K562 (cell line): ENCODE measurements at regions not wholly inside any gene's neighbourhood (a gene's known extent, or its start where the extent isn't known, plus 50 kb on each side); places are given as distances from the start of the nearest gene placed in this dataset.

Experiments used
- ATAC-seq: fragments of 200-7000 bp; cut with Tn5 transposase; 3 replicates; pipeline ENCODE4 v1.9.1; 2020; ENCODE audit warnings: moderate library complexity
- BruUV-seq: library from RNA; stranded (reverse); fragments of 400-500 nt; replicated peaks from 2 replicates; lab custom pipeline; 2021; lab: Mats Ljungman, UMichigan
- CTCF ChIA-PET: fragments of 300-600 bp; formaldehyde crosslinking; extraction: SDS; loops from one replicate; lab custom pipeline; 2021; ENCODE audit warnings: low intra/inter-chr PET ratio; lab: Yijun Ruan, JAX
- POLR2A ChIA-PET: fragments of 300-600, 350-650 bp; sonication (Branson Sonifier 250); formaldehyde crosslinking; extraction: SDS; loops from one replicate; lab custom pipeline; 2021; ENCODE audit warnings: antibody characterized with exemption, inconsistent platforms; lab: Yijun Ruan, JAX
- DNase-seq, 4 experiments: peaks; one replicate each; pipeline versions ENCODE4 v3.0.0 to v3.0.0-alpha.2; 2011 to 2018; ENCODE audit warnings: low spot score in 3 of 4, mixed read lengths in 3 of 4; ENCODE audit errors: extremely low read depth in 1 of 4
- FAIRE-seq: peaks from 2 replicates; lab custom pipeline; 2011; peaks lifted over from hg19 to GRCh38; lab: Jason Lieb, UNC
- H2AFZ ChIP-seq: 2 replicates; pipeline ENCODE4 v1.6.0; 2011; ENCODE audit warnings: low read depth, low read length, control low read depth, inconsistent platforms
- H3K27ac ChIP-seq: fragments of 200-600 bp; 3 replicates; pipeline ENCODE4 v1.8.0; 2011; ENCODE audit warnings: low read depth, mild to moderate bottlenecking, control low read depth, inconsistent platforms, low read length, moderate library complexity, mixed read lengths; ENCODE audit errors: extremely low read depth
- H3K27me3 ChIP-seq, 2 experiments: fragments of 300-600 bp in 1 of 2; 2 replicates in 1 of 2; 3 replicates in 1 of 2; pipeline versions ENCODE4 v1.6.0 to v1.8.0; 2011; ENCODE audit warnings: inconsistent platforms in 2 of 2, low read length in 2 of 2, mild to moderate bottlenecking in 1 of 2, mixed read lengths in 1 of 2, moderate library complexity in 1 of 2; ENCODE audit not compliant: control insufficient read depth in 2 of 2, insufficient read depth in 2 of 2
- H3K36me3 ChIP-seq: fragments of 300-600 bp; 3 replicates; pipeline ENCODE4 v1.8.0; 2011; ENCODE audit warnings: mild to moderate bottlenecking, low read length, inconsistent platforms; ENCODE audit not compliant: control insufficient read depth, insufficient read depth
- H3K4me1 ChIP-seq, 2 experiments: fragments of 200-600 bp in 1 of 2; replicated peaks in 1 of 2; 2 replicates in 1 of 2; 3 replicates in 1 of 2; pipeline versions ENCODE4 v1.5.1 to v1.8.0; 2011; ENCODE audit warnings: inconsistent platforms in 2 of 2, low read length in 2 of 2, mild to moderate bottlenecking in 1 of 2, mixed read lengths in 1 of 2, moderate library complexity in 1 of 2; ENCODE audit not compliant: control insufficient read depth in 2 of 2, insufficient read depth in 2 of 2
- H3K4me2 ChIP-seq: 2 replicates; pipeline ENCODE4 v1.6.1; 2011; ENCODE audit warnings: low read length, control low read depth, inconsistent platforms, mixed read lengths; ENCODE audit not compliant: insufficient read depth
- H3K4me3 ChIP-seq: fragments of 200-600 bp; sonication (generic), shearing (Covaris generic); 2 replicates; pipeline ENCODE4 v1.5.1; 2016; ENCODE audit warnings: control low read depth, inconsistent platforms
- H3K79me2 ChIP-seq: fragments of 200-600 bp; 3 replicates; pipeline ENCODE4 v1.8.0; 2011; ENCODE audit warnings: low read length, inconsistent platforms; ENCODE audit not compliant: control insufficient read depth, insufficient read depth
- H3K9ac ChIP-seq, 2 experiments: 2 replicates each; pipeline versions ENCODE4 v1.6.0 to v1.6.1; 2011; ENCODE audit warnings: low read depth in 2 of 2, low read length in 2 of 2, control low read depth in 1 of 2, inconsistent platforms in 1 of 2, mild to moderate bottlenecking in 1 of 2, mixed read lengths in 1 of 2; ENCODE audit not compliant: insufficient read depth in 1 of 2
- H3K9me1 ChIP-seq: one replicate; pipeline ENCODE4 v1.6.0; 2011; ENCODE audit warnings: inconsistent platforms, mild to moderate bottlenecking, low read length, moderate library complexity; ENCODE audit not compliant: control insufficient read depth, insufficient read depth
- H3K9me3 ChIP-seq: replicated peaks from 2 replicates; pipeline ENCODE4 v1.5.1; 2011; ENCODE audit warnings: low read depth, low read length, inconsistent platforms; ENCODE audit not compliant: control insufficient read depth, insufficient read depth
- H4K20me1 ChIP-seq: replicated peaks from 2 replicates; pipeline ENCODE4 v1.6.1; 2011; ENCODE audit warnings: low read length, inconsistent platforms, mixed read lengths; ENCODE audit not compliant: control insufficient read depth, insufficient read depth
- ELF2 ChIP-seq: fragments of 250-450 bp; sonication (Bioruptor Pico); IDR thresholded peaks from 2 replicates; pipeline ENCODE4 v1.5.0; 2021; ENCODE audit warnings: mild to moderate bottlenecking
- ETV5 ChIP-seq: sonication (generic); formaldehyde crosslinking; IDR thresholded peaks from 2 replicates; pipeline ENCODE4 v1.4.0; 2020; ENCODE audit warnings: low read depth, mild to moderate bottlenecking, missing genetic modification reagents
- EZH2 ChIP-seq: IDR thresholded peaks from 2 replicates; pipeline ENCODE4 v1.6.1; 2012; ENCODE audit warnings: low read depth, mild to moderate bottlenecking, inconsistent platforms, low read length, borderline replicate concordance
- FOXJ2 ChIP-seq: fragments of 200-800 bp; sonication (Bioruptor generic); IDR thresholded peaks from 2 replicates; pipeline ENCODE4 v1.6.1; 2016; ENCODE audit warnings: missing genetic modification characterization, missing compliant biosample characterization
- HCFC1 ChIP-seq: IDR thresholded peaks from 2 replicates; pipeline ENCODE4 v1.6.1; 2012; ENCODE audit warnings: low read depth, low read length, improper control_type of control experiment
- MAZ ChIP-seq, 2 experiments: fragments of 450-650 bp in 1 of 2; sonication (generic) in 1 of 2; formaldehyde crosslinking; IDR thresholded peaks in 1 of 2; conservative IDR thresholded peaks in 1 of 2; 2 replicates each; pipeline versions ENCODE4 v1.4.0 to v1.5.0; 2020; ENCODE audit warnings: mild to moderate bottlenecking in 1 of 2, missing genetic modification reagents in 1 of 2
- POLR2G ChIP-seq: fragments of 200-400 bp; formaldehyde crosslinking; IDR thresholded peaks from 2 replicates; pipeline ENCODE4 v1.6.1; 2017; ENCODE audit warnings: low read depth, mild to moderate bottlenecking, antibody characterized with exemption, low read length, moderate library complexity
- RAD21 ChIP-seq, 2 experiments: fragments of 250-450 bp in 1 of 2; fragments of 450-650 bp in 1 of 2; sonication (Bioruptor Pico) in 1 of 2; formaldehyde crosslinking in 1 of 2; IDR thresholded peaks in 1 of 2; conservative IDR thresholded peaks in 1 of 2; 2 replicates each; pipeline versions ENCODE4 v1.4.0 to v1.8.0; 2020 to 2022; ENCODE audit warnings: mild to moderate bottlenecking in 2 of 2, moderate library complexity in 1 of 2
- SAFB ChIP-seq: fragments of 200-400 bp; formaldehyde crosslinking; IDR thresholded peaks from 2 replicates; pipeline ENCODE4 v1.6.1; 2017; ENCODE audit warnings: low read depth, low read length, borderline replicate concordance
- SIN3B ChIP-seq: fragments of 450-650 bp; IDR thresholded peaks from 2 replicates; pipeline ENCODE4 v1.6.1; 2017; ENCODE audit warnings: low read depth, mild to moderate bottlenecking, moderate library complexity
- SP2 ChIP-seq: IDR thresholded peaks from 2 replicates; pipeline ENCODE4 v1.6.1; 2011; ENCODE audit warnings: mild to moderate bottlenecking, low read depth, low read length, moderate library complexity; ENCODE audit not compliant: poor library complexity, severe bottlenecking; ENCODE audit errors: extremely low read depth
- ZNF699 ChIP-seq: fragments of 250-450 bp; sonication (Bioruptor Pico); IDR thresholded peaks from 2 replicates; pipeline ENCODE4 v1.8.0; 2021; ENCODE audit warnings: mild to moderate bottlenecking, moderate library complexity; ENCODE audit not compliant: insufficient replicate concordance
- ZNF717 ChIP-seq: fragments of 250-450 bp; sonication (Bioruptor Pico); IDR thresholded peaks from 2 replicates; pipeline ENCODE4 v1.5.0; 2021
- WGBS: fragments of 100-300 bp; shearing (Covaris generic); methylation state at CpG from one replicate; pipeline ENCODE4 v1.1.6; 2016; ENCODE audit warnings: low coverage, mixed read lengths; ENCODE audit not compliant: insufficient coverage; ENCODE audit errors: missing lambda C conversion rate; 5-methylcytosine and 5-hydroxymethylcytosine counted together
- in situ Hi-C: fragments of 300-500 bp; cut with MboI; formaldehyde crosslinking; loops from 4 replicates; pipeline ENCODE4 v1.15.0; 2018; ENCODE audit warnings: inconsistent platforms, mixed read lengths
- intact Hi-C: fragments of 100-400 bp; cut with micrococcal nuclease; formaldehyde crosslinking; loops from 2 replicates; pipeline ENCODE4 v1.14.2; 2022
- TF ChIP-seq, protein P1 (sequence below): sonication (generic); formaldehyde crosslinking; IDR thresholded peaks from 2 replicates; pipeline ENCODE4 v1.8.1; 2023; ENCODE audit warnings: mild to moderate bottlenecking, missing genetic modification reagents, moderate library complexity
- TF ChIP-seq, protein P2 (sequence below): fragments of 450-650 bp; formaldehyde crosslinking; IDR thresholded peaks from 2 replicates; pipeline ENCODE4 v1.4.0; 2022; ENCODE audit warnings: mild to moderate bottlenecking, moderate library complexity
- TF ChIP-seq, protein P3 (sequence below): fragments of 250-450 bp; sonication (Bioruptor Pico); IDR thresholded peaks from 2 replicates; pipeline ENCODE4 v1.4.0; 2020
- TF ChIP-seq, protein P4 (sequence below): fragments of 250-450 bp; sonication (Bioruptor Pico); IDR thresholded peaks from 2 replicates; pipeline ENCODE4 v1.5.0; 2021
- TF ChIP-seq, protein P5 (sequence below): sonication (generic); formaldehyde crosslinking; IDR thresholded peaks from 2 replicates; pipeline ENCODE4 v1.8.0; 2022; ENCODE audit warnings: mild to moderate bottlenecking, missing genetic modification reagents

DNA sequence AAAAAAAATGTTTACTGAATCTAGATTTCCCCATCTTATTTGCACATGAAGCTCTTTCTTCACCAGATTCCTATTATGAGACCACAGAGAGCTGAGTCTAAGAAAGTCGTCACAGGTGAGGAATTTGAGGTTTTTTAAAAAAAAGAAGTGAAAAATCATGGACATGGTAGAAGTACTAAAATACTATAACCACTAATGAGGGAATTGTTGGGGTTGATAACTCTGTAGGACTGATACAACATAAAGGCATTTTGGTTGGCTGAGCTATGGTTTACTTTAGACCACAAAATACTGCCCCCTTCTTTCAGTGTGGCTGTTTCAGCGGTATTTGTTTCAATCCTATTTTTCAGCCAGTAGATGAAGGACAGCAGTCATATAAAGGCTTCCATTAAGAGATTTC, 1111.3 kb downstream of the TYW1 start:
- ChIA-PET POLR2A (no interaction called here), CTCF (no interaction called here)
- Histone ChIP-seq H3K4me2 (no peak overlapping the region), H3K36me3 (no peaks in the 10 kb centered on the region), H3K27ac (no peak overlapping the region), H3K9ac (no peak overlapping the region), H3K79me2 (no peaks in the 10 kb centered on the region), H3K27me3 (peaks cover 3 to 6% of the 10 kb centered on the region in 2 experiments; a peak in 2 of 5 replicates), H4K20me1 (no peaks in the 10 kb centered on the region), H3K9me3 (no peaks in the 10 kb centered on the region), H3K4me1 (no peaks in the 10 kb centered on the region), H3K4me3 (no peak overlapping the region), H2AFZ (no peak overlapping the region), H3K9me1 (no peaks in the 10 kb centered on the region)
- BruUV-seq: no TSS peak
- DNase-seq (no peak), ATAC-seq (no peak), FAIRE-seq (no peak)
- in situ Hi-C loops (no loop called here), intact Hi-C loops (no loop called here)
- WGBS: 0% methylated on average over 2 of the region's 2 CpGs
- TF ChIP-seq SIN3B (no peak), SP2 (no peak), EZH2 (no peak), FOXJ2 (tag) (no peak), MAZ (CRISPR knock-in tag; conservative IDR thresholded peaks at IDR 0.05 in 1 of 2, IDR thresholded peaks at IDR 0.05 in 1 of 2) (no peak), HCFC1 (no peak), SAFB (no peak), POLR2G (no peak), ELF2 (CRISPR knock-in tag) (no peak), ZNF717 (CRISPR knock-in tag) (no peak), ZNF699 (no peak), RAD21 (CRISPR knock-in tag; conservative IDR thresholded peaks at IDR 0.05 in 1 of 2, IDR thresholded peaks at IDR 0.05 in 1 of 2) (no peak), ETV5 (no peak)
- TF ChIP-seq, protein P1, sequence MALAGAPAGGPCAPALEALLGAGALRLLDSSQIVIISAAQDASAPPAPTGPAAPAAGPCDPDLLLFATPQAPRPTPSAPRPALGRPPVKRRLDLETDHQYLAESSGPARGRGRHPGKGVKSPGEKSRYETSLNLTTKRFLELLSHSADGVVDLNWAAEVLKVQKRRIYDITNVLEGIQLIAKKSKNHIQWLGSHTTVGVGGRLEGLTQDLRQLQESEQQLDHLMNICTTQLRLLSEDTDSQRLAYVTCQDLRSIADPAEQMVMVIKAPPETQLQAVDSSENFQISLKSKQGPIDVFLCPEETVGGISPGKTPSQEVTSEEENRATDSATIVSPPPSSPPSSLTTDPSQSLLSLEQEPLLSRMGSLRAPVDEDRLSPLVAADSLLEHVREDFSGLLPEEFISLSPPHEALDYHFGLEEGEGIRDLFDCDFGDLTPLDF (CRISPR knock-in tag): no peak
- TF ChIP-seq, protein P2, sequence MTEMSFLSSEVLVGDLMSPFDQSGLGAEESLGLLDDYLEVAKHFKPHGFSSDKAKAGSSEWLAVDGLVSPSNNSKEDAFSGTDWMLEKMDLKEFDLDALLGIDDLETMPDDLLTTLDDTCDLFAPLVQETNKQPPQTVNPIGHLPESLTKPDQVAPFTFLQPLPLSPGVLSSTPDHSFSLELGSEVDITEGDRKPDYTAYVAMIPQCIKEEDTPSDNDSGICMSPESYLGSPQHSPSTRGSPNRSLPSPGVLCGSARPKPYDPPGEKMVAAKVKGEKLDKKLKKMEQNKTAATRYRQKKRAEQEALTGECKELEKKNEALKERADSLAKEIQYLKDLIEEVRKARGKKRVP (CRISPR knock-in tag): no peak
- TF ChIP-seq, protein P3, sequence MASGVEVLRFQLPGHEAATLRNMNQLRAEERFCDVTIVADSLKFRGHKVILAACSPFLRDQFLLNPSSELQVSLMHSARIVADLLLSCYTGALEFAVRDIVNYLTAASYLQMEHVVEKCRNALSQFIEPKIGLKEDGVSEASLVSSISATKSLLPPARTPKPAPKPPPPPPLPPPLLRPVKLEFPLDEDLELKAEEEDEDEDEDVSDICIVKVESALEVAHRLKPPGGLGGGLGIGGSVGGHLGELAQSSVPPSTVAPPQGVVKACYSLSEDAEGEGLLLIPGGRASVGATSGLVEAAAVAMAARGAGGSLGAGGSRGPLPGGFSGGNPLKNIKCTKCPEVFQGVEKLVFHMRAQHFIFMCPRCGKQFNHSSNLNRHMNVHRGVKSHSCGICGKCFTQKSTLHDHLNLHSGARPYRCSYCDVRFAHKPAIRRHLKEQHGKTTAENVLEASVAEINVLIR (CRISPR knock-in tag): no peak
- TF ChIP-seq, protein P4, sequence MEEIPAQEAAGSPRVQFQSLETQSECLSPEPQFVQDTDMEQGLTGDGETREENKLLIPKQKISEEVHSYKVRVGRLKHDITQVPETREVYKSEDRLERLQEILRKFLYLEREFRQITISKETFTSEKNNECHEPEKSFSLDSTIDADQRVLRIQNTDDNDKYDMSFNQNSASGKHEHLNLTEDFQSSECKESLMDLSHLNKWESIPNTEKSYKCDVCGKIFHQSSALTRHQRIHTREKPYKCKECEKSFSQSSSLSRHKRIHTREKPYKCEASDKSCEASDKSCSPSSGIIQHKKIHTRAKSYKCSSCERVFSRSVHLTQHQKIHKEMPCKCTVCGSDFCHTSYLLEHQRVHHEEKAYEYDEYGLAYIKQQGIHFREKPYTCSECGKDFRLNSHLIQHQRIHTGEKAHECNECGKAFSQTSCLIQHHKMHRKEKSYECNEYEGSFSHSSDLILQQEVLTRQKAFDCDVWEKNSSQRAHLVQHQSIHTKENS (CRISPR knock-in tag): no peak
- TF ChIP-seq, protein P5, sequence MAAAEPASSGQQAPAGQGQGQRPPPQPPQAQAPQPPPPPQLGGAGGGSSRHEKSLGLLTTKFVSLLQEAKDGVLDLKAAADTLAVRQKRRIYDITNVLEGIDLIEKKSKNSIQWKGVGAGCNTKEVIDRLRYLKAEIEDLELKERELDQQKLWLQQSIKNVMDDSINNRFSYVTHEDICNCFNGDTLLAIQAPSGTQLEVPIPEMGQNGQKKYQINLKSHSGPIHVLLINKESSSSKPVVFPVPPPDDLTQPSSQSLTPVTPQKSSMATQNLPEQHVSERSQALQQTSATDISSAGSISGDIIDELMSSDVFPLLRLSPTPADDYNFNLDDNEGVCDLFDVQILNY (CRISPR knock-in tag): no peak
